ENCODE measurements at regions not wholly inside any gene's neighbourhood (a gene's known extent, or its start where the extent isn't known, plus 50 kb on each side); places are given as distances from the start of the nearest gene placed in this dataset.

GRCh38 chrX:42109428-42109827 is 186.1 kb upstream of the CASK start:
- POLR2A ChIA-PET: no interaction called here
- DNase-seq (ENCODE audit: extremely low spot score): no peak
- CTCF ChIA-PET: interaction anchor here (0.6 kb wide), 1 partner anchor 623 kb away, joined by 3 read pairs; no protein-coding TSS in a partner anchor
- TF ChIP-seq FOXA1 (IDR thresholded peaks at IDR 0.05): no peak
- no peak for TF ChIP-seq PKNOX1 (IDR thresholded peaks at IDR 0.05)
- no peak for TF ChIP-seq SP1 (IDR thresholded peaks at IDR 0.05)
- no peak for TF ChIP-seq ARNT (IDR thresholded peaks at IDR 0.05)
- TF ChIP-seq BHLHE40 (IDR thresholded peaks at IDR 0.05; ENCODE audit: borderline replicate concordance): no peak
- TF ChIP-seq ELF4 (IDR thresholded peaks at IDR 0.05): no peak
- TF ChIP-seq ZNF384 (IDR thresholded peaks at IDR 0.05): no peak
- TF ChIP-seq LEF1 (IDR thresholded peaks at IDR 0.05; ENCODE audit: borderline replicate concordance): no peak
- no peak for TF ChIP-seq CTBP1 (IDR thresholded peaks at IDR 0.05; ENCODE audit: borderline replicate concordance)
- no peak for TF ChIP-seq SUZ12 (IDR thresholded peaks at IDR 0.05)
- TF ChIP-seq TARDBP (IDR thresholded peaks at IDR 0.05): no peak
- no peak for TF ChIP-seq L3MBTL2 (conservative IDR thresholded peaks at IDR 0.05)
- no peak for TF ChIP-seq FOXM1 (IDR thresholded peaks at IDR 0.05; ENCODE audit: borderline replicate concordance)
- no peak for TF ChIP-seq HDGF (IDR thresholded peaks at IDR 0.05; ENCODE audit: borderline replicate concordance)
- no peak for TF ChIP-seq NFRKB (IDR thresholded peaks at IDR 0.05)
- TF ChIP-seq FOXK2 (IDR thresholded peaks at IDR 0.05): no peak

- no peak for DNase-seq (ENCODE audit: extremely low spot score)
- POLR2A ChIA-PET: no interaction called here
- TF ChIP-seq BHLHE40 (IDR thresholded peaks at IDR 0.05; ENCODE audit: borderline replicate concordance): no peak
- CTCF ChIA-PET: no interaction called here
Measured at GRCh38 chrX:42107495-42108488, 184.4 kb upstream of the CASK start.

- TF ChIP-seq CTBP1 (IDR thresholded peaks at IDR 0.05; ENCODE audit: borderline replicate concordance) (no peak), TARDBP (IDR thresholded peaks at IDR 0.05) (no peak), NFRKB (IDR thresholded peaks at IDR 0.05) (no peak)
- CTCF ChIA-PET: no interaction called here
- POLR2A ChIA-PET: no interaction called here
- DNase-seq (ENCODE audit: extremely low spot score): no peak
Measured at GRCh38 chrX:42106556-42106955, 183.2 kb upstream of the CASK start.

- ChIA-PET CTCF (no interaction called here), POLR2A (no interaction called here)
- TF ChIP-seq SUZ12 (IDR thresholded peaks at IDR 0.05): no peak
- no peak for DNase-seq (ENCODE audit: extremely low spot score)
Measured at GRCh38 chrX:42102586-42103282, 179.4 kb upstream of the CASK start.

GRCh38 chrX:42098900-42099299 is 175.5 kb upstream of the CASK start:
- TF ChIP-seq L3MBTL2 (conservative IDR thresholded peaks at IDR 0.05) (no peak), ZNF384 (IDR thresholded peaks at IDR 0.05) (no peak), CTBP1 (IDR thresholded peaks at IDR 0.05; ENCODE audit: borderline replicate concordance) (no peak), ARNT (IDR thresholded peaks at IDR 0.05) (no peak), FOXA1 (IDR thresholded peaks at IDR 0.05) (no peak), TARDBP (IDR thresholded peaks at IDR 0.05) (no peak), PKNOX1 (IDR thresholded peaks at IDR 0.05) (no peak)
- DNase-seq (ENCODE audit: extremely low spot score): no peak
- ChIA-PET POLR2A (interaction anchor here (1.3 kb wide), 1 partner anchor 176 kb away, joined by 3 read pairs; no protein-coding TSS in a partner anchor), CTCF (no interaction called here)

- POLR2A ChIA-PET: no interaction called here
- CTCF ChIA-PET: interaction anchor here (0.7 kb wide), 1 partner anchor 32 kb away, joined by 3 read pairs; no protein-coding TSS in a partner anchor
- TF ChIP-seq SP1 (IDR thresholded peaks at IDR 0.05): no peak
- no peak for TF ChIP-seq FOXM1 (IDR thresholded peaks at IDR 0.05; ENCODE audit: borderline replicate concordance)
- TF ChIP-seq CTBP1 (IDR thresholded peaks at IDR 0.05; ENCODE audit: borderline replicate concordance): no peak
- no peak for TF ChIP-seq HDGF (IDR thresholded peaks at IDR 0.05; ENCODE audit: borderline replicate concordance)
- no peak for TF ChIP-seq LEF1 (IDR thresholded peaks at IDR 0.05; ENCODE audit: borderline replicate concordance)
- TF ChIP-seq FOXK2 (IDR thresholded peaks at IDR 0.05): no peak
- no peak for DNase-seq (ENCODE audit: extremely low spot score)
Measured at GRCh38 chrX:42097486-42097885, 174.1 kb upstream of the CASK start.

GRCh38 chrX:42096265-42096920 is 173.0 kb upstream of the CASK start:
- ChIA-PET CTCF (no interaction called here), POLR2A (no interaction called here)
- TF ChIP-seq PKNOX1 (IDR thresholded peaks at IDR 0.05) (no peak), ELF4 (IDR thresholded peaks at IDR 0.05) (no peak), SP1 (IDR thresholded peaks at IDR 0.05) (no peak), NFRKB (IDR thresholded peaks at IDR 0.05) (no peak), FOXA1 (IDR thresholded peaks at IDR 0.05) (no peak), LEF1 (IDR thresholded peaks at IDR 0.05; ENCODE audit: borderline replicate concordance) (no peak), ARNT (IDR thresholded peaks at IDR 0.05) (no peak), BHLHE40 (IDR thresholded peaks at IDR 0.05; ENCODE audit: borderline replicate concordance) (no peak), SUZ12 (IDR thresholded peaks at IDR 0.05) (no peak), FOXK2 (IDR thresholded peaks at IDR 0.05) (no peak), CTBP1 (IDR thresholded peaks at IDR 0.05; ENCODE audit: borderline replicate concordance) (no peak), L3MBTL2 (conservative IDR thresholded peaks at IDR 0.05) (no peak)
- no peak for DNase-seq (ENCODE audit: extremely low spot score)

Measured in HEK293T (cell line).